Prostate gland (tissue), 2 donors: ENCODE measurements at regions not wholly inside any gene's neighbourhood (a gene's known extent, or its start where the extent isn't known, plus 50 kb on each side); places are given as distances from the start of the nearest gene placed in this dataset.

ENCODE experiments used
- DNase-seq: peaks from one replicate; pipeline ENCODE4 v3.0.0-alpha.2; 2019; ENCODE audit warnings: low spot score
- H3K27ac ChIP-seq, 2 donors: fragments of 200-600 bp; sonication (generic); 2 replicates each; pipeline ENCODE4 v1.5.1; 2017 to 2019
- H3K27me3 ChIP-seq: fragments of 200-600 bp; sonication (generic); replicated peaks from 2 replicates; pipeline ENCODE4 v1.5.1; 2019; ENCODE audit not compliant: insufficient read depth
- H3K36me3 ChIP-seq, 2 donors: fragments of 200-600 bp; sonication (generic); 1 replicate in 1 of 2; 2 replicates in 1 of 2; pipeline versions ENCODE4 v1.5.1 to v1.8.1; 2017 to 2019
- H3K4me1 ChIP-seq: fragments of 200-600 bp; sonication (generic); replicated peaks from 2 replicates; pipeline ENCODE4 v1.5.1; 2019
- H3K4me3 ChIP-seq, 2 donors: fragments of 200-600 bp; sonication (generic); 2 replicates each; pipeline ENCODE4 v1.5.1; 2017 to 2019
- H3K9me3 ChIP-seq: fragments of 200-600 bp; sonication (generic); 2 replicates; pipeline ENCODE4 v1.5.1; 2017
- POLR2A ChIP-seq: fragments of 450-650 bp; IDR thresholded peaks from one replicate; pipeline ENCODE4 v1.6.1; 2016; ENCODE audit warnings: antibody characterized with exemption, mild to moderate bottlenecking
- POLR2AphosphoS5 ChIP-seq: sonication (generic); formaldehyde crosslinking; IDR thresholded peaks from one replicate; pipeline ENCODE4 v1.6.1; 2017; ENCODE audit warnings: antibody characterized with exemption
- WGBS: methylation state at CpG from one replicate; pipeline ENCODE4 v1.1.5; 2018; 5-methylcytosine and 5-hydroxymethylcytosine counted together
- intact Hi-C: fragments of 100-400 bp; cut with DNase I; formaldehyde crosslinking; loops from one replicate; pipeline ENCODE4 v1.14.2; 2022
- TF ChIP-seq, protein P1 (sequence below), 4 experiments: fragments of 200-600 bp in 2 of 4; fragments of 450-650 bp in 2 of 4; sonication (generic) in 2 of 4; IDR thresholded peaks; 1 replicate in 3 of 4; 2 replicates in 1 of 4; pipeline ENCODE4 v1.5.1; 2016 to 2019; ENCODE audit warnings: antibody characterized with exemption in 4 of 4, mild to moderate bottlenecking in 2 of 4, moderate library complexity in 2 of 4

DNA sequence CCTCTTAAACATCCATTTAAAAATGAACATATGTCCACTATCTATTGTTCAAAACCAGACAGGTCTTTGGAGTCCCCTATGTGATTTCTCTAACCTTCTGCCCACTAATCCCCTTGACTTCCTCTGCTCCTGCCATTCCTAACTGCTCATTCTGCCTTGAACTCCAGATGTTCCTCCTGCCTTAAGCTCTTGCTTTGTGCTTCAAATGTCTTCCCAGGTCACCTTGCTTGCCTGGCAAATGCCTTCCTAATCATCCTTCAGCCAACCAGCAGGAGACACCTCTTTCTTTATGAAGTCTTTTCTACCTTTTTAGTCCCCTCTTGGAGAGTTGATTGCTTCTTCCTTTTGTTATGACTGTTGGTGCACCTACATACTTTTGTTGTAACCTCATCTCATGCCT lies 1043.0 kb upstream of the CHAC2 start:
- Histone ChIP-seq H3K9me3 (no peaks in the 10 kb centered on the region), H3K36me3 (no peaks in the 10 kb centered on the region), H3K27me3 (no peaks in the 10 kb centered on the region), H3K27ac (no peak overlapping the region), H3K4me3 (no peak overlapping the region), H3K4me1 (no peaks in the 10 kb centered on the region)
- TF ChIP-seq POLR2AphosphoS5 (no peak), POLR2A (no peak)
- TF ChIP-seq, protein P1, sequence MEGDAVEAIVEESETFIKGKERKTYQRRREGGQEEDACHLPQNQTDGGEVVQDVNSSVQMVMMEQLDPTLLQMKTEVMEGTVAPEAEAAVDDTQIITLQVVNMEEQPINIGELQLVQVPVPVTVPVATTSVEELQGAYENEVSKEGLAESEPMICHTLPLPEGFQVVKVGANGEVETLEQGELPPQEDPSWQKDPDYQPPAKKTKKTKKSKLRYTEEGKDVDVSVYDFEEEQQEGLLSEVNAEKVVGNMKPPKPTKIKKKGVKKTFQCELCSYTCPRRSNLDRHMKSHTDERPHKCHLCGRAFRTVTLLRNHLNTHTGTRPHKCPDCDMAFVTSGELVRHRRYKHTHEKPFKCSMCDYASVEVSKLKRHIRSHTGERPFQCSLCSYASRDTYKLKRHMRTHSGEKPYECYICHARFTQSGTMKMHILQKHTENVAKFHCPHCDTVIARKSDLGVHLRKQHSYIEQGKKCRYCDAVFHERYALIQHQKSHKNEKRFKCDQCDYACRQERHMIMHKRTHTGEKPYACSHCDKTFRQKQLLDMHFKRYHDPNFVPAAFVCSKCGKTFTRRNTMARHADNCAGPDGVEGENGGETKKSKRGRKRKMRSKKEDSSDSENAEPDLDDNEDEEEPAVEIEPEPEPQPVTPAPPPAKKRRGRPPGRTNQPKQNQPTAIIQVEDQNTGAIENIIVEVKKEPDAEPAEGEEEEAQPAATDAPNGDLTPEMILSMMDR (IDR thresholded peaks at IDR 0.05), result no peak
- no peak for DNase-seq
- intact Hi-C loops, result no loop called here

DNA sequence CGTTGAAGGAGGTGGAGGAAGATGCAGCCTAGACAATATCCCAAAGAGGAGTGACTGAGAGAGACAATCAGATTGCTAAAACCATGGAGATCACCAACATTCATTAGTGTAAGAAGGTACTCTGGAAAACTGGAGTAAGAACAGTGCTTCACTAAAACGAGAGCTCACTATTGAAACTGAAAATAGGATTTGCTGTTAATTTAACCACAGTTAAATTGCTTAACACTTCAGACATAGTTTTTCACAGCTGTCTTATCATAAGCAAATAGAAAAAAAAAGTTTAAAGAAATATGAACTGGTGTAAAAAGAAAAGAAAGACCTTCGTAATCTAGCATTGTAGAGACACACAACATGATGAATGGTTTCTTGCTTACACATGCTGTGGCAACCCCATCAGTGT lies 1049.8 kb upstream of the CHAC2 start:
- H3K9me3 ChIP-seq, result no peaks in the 10 kb centered on the region

DNA sequence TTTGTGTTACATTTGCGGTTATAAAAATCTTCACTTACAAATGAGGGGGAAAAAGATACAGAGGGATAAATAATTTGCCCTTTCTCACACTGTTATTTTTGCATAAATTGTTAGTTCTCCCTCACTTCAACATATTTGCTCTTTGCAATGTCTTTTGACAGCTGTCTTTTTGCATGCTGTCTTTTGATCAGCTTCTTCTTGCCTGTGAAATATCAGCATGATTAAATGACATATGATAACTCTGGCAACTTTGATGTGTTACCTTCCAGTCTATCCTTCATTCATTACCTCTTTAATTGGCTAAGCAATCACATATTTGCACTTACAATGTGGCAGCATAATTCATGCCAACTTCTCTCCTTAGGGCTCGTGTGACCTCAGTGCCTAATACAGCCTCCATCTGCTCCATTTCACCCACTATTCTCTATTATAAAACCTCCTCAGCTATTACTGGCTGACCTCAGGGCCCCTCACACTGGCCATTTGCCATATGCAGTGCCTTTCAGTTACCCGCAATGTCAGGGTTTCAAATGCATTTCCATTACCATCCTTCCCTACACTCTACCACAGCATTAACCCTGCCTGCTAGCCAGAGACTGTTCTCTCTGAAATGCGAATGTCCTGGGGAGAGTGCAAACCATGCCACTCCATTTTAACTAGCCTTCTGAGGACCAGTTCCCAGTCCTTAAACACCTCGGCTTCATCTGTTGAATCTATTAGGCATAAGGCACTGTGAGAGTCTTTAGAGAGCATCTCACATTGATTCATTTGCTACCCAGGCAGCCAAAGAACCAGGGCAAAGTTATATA lies 1056.6 kb upstream of the CHAC2 start:
- DNase-seq, result no peak
- H3K9me3 ChIP-seq, result no peaks in the 10 kb centered on the region
- no peak for TF ChIP-seq POLR2A
- TF ChIP-seq, protein P1 (IDR thresholded peaks at IDR 0.05), result no peak
- TF ChIP-seq POLR2AphosphoS5, result no peak
- H3K27me3 ChIP-seq, result no peaks in the 10 kb centered on the region
- H3K36me3 ChIP-seq, result no peaks in the 10 kb centered on the region
- intact Hi-C loops, result no loop called here
- H3K4me1 ChIP-seq, result no peaks in the 10 kb centered on the region
- no peak overlapping the region for H3K4me3 ChIP-seq
- 68% methylated on average over 5 of the region's 5 CpGs for WGBS
- H3K27ac ChIP-seq, result no peak overlapping the region

More for the DNA sequence above, 1049.8 kb upstream of the CHAC2 start:
- TF ChIP-seq POLR2AphosphoS5, result no peak
- TF ChIP-seq, protein P1 (IDR thresholded peaks at IDR 0.05), result no peak
- no peaks in the 10 kb centered on the region for H3K4me1 ChIP-seq
- DNase-seq, result no peak
- intact Hi-C loops, result no loop called here
- 53% methylated on average over 3 of the region's 3 CpGs for WGBS
- no peak overlapping the region for H3K27ac ChIP-seq
- H3K27me3 ChIP-seq, result no peaks in the 10 kb centered on the region
- H3K4me3 ChIP-seq, result no peak overlapping the region
- H3K36me3 ChIP-seq, result no peaks in the 10 kb centered on the region

DNA sequence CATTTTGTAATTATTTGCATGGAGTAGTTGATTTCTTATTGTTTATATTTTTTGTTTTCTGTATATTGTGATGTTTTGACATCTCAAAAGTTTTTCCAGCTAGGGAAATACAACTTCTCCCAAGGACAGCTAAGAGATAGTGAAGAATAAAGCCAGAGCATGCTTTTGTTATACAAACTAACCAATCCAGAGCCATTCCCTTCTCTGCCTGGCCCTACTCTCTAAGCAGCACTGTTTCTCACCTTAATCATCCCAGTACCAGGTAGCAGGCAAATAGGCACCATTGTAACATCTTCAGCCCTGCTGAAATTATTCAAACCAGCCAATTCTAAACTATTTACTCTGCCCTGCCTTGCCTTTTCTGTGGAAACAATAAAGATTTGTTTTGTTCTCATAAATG lies 1063.4 kb upstream of the CHAC2 start:
- Histone ChIP-seq H3K4me1 (no peaks in the 10 kb centered on the region), H3K36me3 (no peaks in the 10 kb centered on the region), H3K27me3 (no peaks in the 10 kb centered on the region), H3K4me3 (no peak overlapping the region), H3K9me3 (no peaks in the 10 kb centered on the region), H3K27ac (no peak overlapping the region)
- TF ChIP-seq, protein P1 (IDR thresholded peaks at IDR 0.05), result no peak
- TF ChIP-seq POLR2AphosphoS5, result no peak
- TF ChIP-seq POLR2A, result no peak
- DNase-seq, result no peak
- intact Hi-C loops, result no loop called here

DNA sequence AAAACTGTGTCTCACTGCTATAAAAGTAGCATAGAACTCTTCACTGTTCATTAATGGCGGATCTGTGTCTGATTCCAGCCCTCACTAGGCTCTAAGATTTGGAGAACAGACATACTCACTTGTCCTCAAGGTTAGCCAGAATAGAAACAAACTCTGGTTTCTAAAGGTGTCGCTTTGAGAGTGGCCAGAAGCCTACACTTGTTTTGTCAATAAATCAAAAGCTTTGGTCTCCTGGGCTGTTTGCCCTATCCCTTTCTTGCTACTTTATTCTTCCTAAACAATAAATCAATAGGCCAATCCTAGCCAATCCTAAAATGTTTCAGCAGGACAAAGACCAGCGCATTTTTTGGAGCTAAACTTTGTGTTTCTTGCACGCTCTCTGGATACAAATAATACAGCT lies 1064.6 kb upstream of the CHAC2 start:
- Histone ChIP-seq H3K4me1 (no peaks in the 10 kb centered on the region), H3K27me3 (no peaks in the 10 kb centered on the region), H3K36me3 (no peaks in the 10 kb centered on the region), H3K4me3 (no peak overlapping the region), H3K27ac (no peak overlapping the region), H3K9me3 (no peaks in the 10 kb centered on the region)
- WGBS, result 72% methylated on average over 4 of the region's 4 CpGs
- TF ChIP-seq POLR2AphosphoS5, result no peak
- TF ChIP-seq POLR2A, result no peak
- TF ChIP-seq, protein P1 (IDR thresholded peaks at IDR 0.05), result no peak
- intact Hi-C loops, result no loop called here
- no peak for DNase-seq
